ENCODE measurements at regions not wholly inside any gene's neighbourhood (a gene's known extent, or its start where the extent isn't known, plus 50 kb on each side); places are given as distances from the start of the nearest gene placed in this dataset.

GRCh38 chrX:554271-554670 lies 76.3 kb upstream of the SHOX start:
- Histone ChIP-seq H3K56ac (replicated peaks; ENCODE audit: insufficient read length, low read depth, low read length) (no peak overlapping the region), H3K14ac (ENCODE audit: insufficient read length) (no peak overlapping the region), H3K23me2 (ENCODE audit: low read depth, low read length) (peaks cover 20% of the 10 kb centered on the region; the same call in 1 of the 2 replicates), H2AFZ (ENCODE audit: low read length) (no peak overlapping the region), H2BK12ac (ENCODE audit: low read depth, low read length) (no peak overlapping the region), H3K27ac (ENCODE audit: low read depth, low read length) (no peak overlapping the region), H3K79me1 (ENCODE audit: low read depth, low read length) (no peaks in the 10 kb centered on the region), H3K4me3 (ENCODE audit: extremely low read depth in 1 of 4, insufficient read depth in 2 of 4, low read depth in 3 of 4, low read length in 4 of 4) (no peak overlapping the region), H2AK5ac (ENCODE audit: low read depth, low read length) (no peak overlapping the region), H3K18ac (ENCODE audit: extremely low read depth, low read length) (no peak overlapping the region), H4K5ac (ENCODE audit: insufficient read length, low read depth, low read length) (no peak overlapping the region), H3K4me2 (ENCODE audit: insufficient read depth in 1 of 2, low read depth in 2 of 2, low read length in 2 of 2) (no peak overlapping the region), H3K36me3 (ENCODE audit: control insufficient read depth in 2 of 4, insufficient read depth in 4 of 4, low read length in 3 of 4) (no peaks in the 10 kb centered on the region), H2BK120ac (replicated peaks; ENCODE audit: low read depth, low read length) (no peak overlapping the region), H3K9me3 (ENCODE audit: insufficient read depth in 2 of 2, low read depth in 1 of 2, low read length in 1 of 2) (no peaks in the 10 kb centered on the region), H3K23ac (ENCODE audit: insufficient read length) (no peak overlapping the region), H4K8ac (ENCODE audit: extremely low read depth, insufficient read depth, low read length) (no peak overlapping the region), H3K4me1 (replicated peaks in 1 of 4; ENCODE audit: control insufficient read depth in 3 of 4, insufficient read depth in 4 of 4, low read length in 3 of 4) (no peaks in the 10 kb centered on the region), H2BK20ac (ENCODE audit: low read length) (no peak overlapping the region), H4K20me1 (replicated peaks in 1 of 2; ENCODE audit: control insufficient read depth in 1 of 2, insufficient read depth in 2 of 2, low read length in 2 of 2) (peaks cover 0 to 3% of the 10 kb centered on the region in 2 experiments), H3K79me2 (ENCODE audit: control insufficient read depth in 1 of 2, insufficient read depth in 2 of 2, low read length in 2 of 2) (no peaks in the 10 kb centered on the region), H2BK5ac (ENCODE audit: low read depth, low read length) (no peak overlapping the region), H3K9ac (replicated peaks in 1 of 4; ENCODE audit: extremely low read depth in 1 of 4, low read depth in 3 of 4, low read length in 3 of 4) (no peak overlapping the region), H3K27me3 (replicated peaks in 1 of 4; ENCODE audit: control insufficient read depth in 3 of 4, extremely low read depth in 1 of 4, insufficient read depth in 3 of 4, low read length in 3 of 4) (no peaks in the 10 kb centered on the region), H4K91ac (replicated peaks; ENCODE audit: insufficient read length, low read length) (no peak overlapping the region), H2BK15ac (ENCODE audit: low read length) (no peak overlapping the region), H3K4ac (replicated peaks; ENCODE audit: insufficient read length, low read depth, low read length) (no peak overlapping the region)
- WGBS, 2 experiments (ENCODE audit: extremely low coverage in 1 of 2, insufficient coverage in 1 of 2, insufficient read length in 1 of 2, insufficient replicate concordance in 2 of 2, low coverage in 1 of 2, low lambda C conversion rate in 2 of 2, missing lambda C conversion rate in 1 of 2), result 90% methylated on average over 21 of the region's 21 CpGs; no CpG with 5 or more reads in 1 of the 2 experiments
- CTCF ChIA-PET (ENCODE audit: partially characterized antibody), result no interaction called here
- DNase-seq (ENCODE audit: low read depth in 1 of 2, low spot score in 2 of 2) (peak in 1 of 2 experiments; percentile 27), FAIRE-seq (no peak)
- POLR2A ChIA-PET (ENCODE audit: partially characterized antibody), result no interaction called here
- TF ChIP-seq MAX (IDR thresholded peaks at IDR 0.05) (no peak), SP4 (IDR thresholded peaks at IDR 0.05; ENCODE audit: low read length) (no peak), SAP30 (IDR thresholded peaks at IDR 0.05; ENCODE audit: insufficient read depth, insufficient replicate concordance, low read length) (no peak), HDAC6 (IDR thresholded peaks at IDR 0.05; ENCODE audit: low read depth, low read length) (no peak)
